DMS53 treated with DMSO at 0.1 percent for 48 hours (cell line): ENCODE measurements at regions not wholly inside any gene's neighbourhood (a gene's known extent, or its start where the extent isn't known, plus 50 kb on each side); places are given as distances from the start of the nearest gene placed in this dataset.

ENCODE experiments used
- DNase-seq: peaks from one replicate; lab custom pipeline; 2025; ENCODE audit not compliant: unreplicated experiment; lab: John Stamatoyannopoulos, UW

- DNase-seq = no peak
Measured at GRCh38 chr16:86037999-86038925, 139.3 kb downstream of the IRF8 start.

DNA sequence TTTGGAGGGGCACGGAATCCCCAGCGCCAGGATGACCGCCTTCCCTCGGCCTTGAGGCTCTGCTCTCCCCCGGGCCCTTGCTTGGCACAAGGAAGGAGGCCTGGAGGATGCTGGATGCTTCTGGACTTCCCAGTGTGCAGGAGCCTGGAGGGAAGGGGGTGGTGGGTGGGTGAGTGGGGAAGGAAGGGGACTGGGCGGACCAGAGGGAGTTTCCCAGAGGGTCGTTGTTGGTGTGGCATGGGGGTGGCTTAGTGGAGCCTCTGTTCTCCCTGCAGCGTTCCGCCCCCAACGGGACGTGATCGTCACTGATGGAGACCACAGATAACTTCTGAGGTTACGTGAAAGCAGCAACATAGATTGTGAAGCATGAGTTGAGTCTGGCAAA lies 140.0 kb downstream of the IRF8 start:
- DNase-seq = no peak

- DNase-seq = no peak
Measured at GRCh38 chr16:86039606-86040005, 140.6 kb downstream of the IRF8 start.

DNA sequence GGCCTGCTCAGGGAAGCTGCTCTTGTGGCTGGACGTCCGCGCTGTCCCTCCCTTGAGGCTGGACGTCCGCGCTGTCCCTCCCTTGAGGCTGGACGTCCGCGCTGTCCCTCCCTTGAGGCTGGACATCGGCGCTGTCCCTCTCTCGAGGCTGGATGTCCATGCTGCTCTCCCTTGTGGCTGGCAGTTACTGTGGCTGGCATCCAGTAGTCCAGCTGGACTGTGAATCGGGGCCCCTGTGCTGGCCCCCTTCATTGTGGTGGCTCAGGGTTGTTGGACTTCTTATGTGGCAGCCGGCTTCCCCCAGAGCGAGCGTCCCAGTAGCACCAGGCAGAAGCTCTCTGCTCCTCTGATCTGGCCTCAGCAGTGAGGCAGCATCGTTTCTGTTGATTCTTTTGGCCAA lies 141.5 kb downstream of the IRF8 start:
- no peak for DNase-seq

- DNase-seq = no peak
Measured at GRCh38 chr16:86041215-86041614, 142.3 kb downstream of the IRF8 start.

- no peak for DNase-seq
Measured at GRCh38 chr16:86041807-86042206, 142.8 kb downstream of the IRF8 start.

GRCh38 chr16:86042393-86042792 lies 143.4 kb downstream of the IRF8 start:
- no peak for DNase-seq

DNA sequence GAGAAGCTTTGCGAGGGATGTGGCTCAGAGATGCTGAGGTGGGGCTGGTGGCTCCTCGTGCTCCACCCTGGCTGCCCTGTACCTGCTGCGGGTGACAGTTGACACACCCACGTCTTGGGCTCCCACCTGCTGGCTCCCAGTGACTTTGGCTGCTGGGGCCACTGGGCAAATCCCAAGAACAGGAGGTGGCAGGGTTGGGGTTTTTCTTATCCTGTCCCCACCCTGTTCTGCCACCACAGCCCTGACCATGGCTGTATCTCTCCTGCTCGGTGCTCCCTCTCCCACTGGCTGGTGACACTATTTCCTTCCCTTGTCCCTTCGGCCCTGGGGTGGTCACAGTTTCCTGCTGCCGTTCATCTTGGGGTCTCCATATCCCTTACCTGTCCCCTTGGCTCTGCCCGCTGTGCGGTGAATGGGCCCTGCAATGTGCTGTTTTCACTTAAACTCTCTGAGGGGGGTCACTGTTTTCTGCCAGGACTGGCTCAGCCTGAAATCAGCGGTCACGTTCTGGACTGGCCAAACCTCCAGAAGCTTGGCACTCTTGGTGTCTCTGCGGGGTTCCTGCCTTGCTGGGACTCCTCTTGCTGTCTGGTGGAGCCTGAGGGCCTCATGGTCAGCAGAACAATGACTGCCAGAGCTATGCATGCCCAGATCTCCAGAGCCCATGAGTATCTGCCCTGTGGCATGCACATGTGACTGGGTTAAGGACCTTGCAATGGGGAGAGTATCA lies 144.2 kb downstream of the IRF8 start:
- DNase-seq = no peak

DNA sequence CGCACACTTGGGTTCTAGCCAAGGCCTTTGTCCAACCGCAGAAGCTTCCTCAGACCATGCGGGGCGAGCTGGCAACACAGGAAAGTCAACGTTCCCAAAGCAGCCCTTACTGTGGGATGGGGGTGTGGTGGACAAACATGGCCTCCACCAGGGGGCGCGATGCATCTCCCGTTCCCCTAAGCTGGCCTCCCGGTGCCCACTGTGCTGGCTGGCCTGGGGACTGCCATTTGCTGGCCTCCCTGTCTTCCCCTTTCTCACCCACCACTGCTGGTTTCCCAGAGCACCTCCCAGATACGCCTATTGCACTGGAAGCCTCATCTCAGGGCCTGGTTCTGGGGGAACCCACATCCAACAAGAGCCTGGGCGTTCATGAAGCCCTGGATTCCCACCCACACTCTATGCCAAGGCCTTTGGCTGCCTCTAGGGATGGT lies 145.3 kb downstream of the IRF8 start:
- no peak for DNase-seq

DNA sequence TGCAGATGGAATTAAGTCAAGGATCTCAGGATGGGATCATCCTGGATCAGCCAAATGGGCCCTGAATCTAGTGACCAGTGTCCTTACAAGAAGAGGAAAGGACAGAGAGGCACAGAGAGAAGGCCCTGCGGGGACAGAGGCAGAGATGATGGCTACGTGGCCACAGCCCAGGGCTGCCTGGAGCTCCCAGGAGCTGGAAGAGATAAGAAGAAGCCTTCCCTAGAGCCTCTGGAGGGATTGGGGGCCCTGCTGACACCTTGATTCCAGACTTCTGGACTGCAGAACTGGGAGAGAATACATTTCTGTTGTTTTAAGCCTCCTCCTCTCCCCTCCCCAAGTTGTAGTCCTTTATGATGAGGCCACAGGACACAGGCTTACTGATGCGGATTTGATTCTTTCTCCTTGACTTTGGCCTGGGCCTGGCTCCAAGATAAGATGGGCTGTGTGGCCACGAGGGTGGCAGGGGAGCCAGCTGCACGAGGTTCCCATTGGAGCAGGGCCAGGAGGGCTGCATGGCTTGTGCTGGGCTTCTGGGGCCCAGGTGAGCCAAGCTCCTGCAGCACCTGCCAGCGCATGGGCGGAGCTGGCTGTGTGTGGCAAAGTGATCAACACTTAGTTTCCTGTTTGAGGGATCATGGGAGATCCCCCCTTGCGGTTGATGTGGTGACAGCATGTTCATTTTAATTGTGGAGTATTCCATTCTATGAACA lies 146.1 kb downstream of the IRF8 start:
- no peak for DNase-seq

- DNase-seq = no peak
Measured at GRCh38 chr16:86045591-86045971, 146.6 kb downstream of the IRF8 start.

DNA sequence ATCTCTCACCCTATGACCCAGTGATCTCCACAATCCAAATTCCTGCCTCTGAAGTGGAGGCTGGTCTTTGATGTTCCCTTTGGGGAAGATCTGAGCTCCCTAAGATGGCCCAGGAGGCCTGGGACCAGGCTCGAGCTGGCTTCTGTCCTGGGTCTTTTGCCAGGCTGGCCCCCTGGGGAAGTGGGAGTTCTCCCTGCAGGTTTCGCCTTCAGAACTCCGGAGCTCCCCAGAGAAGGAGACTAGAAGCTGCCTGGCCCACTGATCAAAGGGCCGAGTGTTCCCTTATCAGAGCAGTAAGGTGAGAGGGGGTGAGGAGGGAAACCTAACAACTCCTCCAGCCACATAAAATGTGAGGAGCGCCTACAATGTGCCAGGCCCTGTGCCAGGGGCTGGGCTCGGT lies 147.1 kb downstream of the IRF8 start:
- no peak for DNase-seq

DNA sequence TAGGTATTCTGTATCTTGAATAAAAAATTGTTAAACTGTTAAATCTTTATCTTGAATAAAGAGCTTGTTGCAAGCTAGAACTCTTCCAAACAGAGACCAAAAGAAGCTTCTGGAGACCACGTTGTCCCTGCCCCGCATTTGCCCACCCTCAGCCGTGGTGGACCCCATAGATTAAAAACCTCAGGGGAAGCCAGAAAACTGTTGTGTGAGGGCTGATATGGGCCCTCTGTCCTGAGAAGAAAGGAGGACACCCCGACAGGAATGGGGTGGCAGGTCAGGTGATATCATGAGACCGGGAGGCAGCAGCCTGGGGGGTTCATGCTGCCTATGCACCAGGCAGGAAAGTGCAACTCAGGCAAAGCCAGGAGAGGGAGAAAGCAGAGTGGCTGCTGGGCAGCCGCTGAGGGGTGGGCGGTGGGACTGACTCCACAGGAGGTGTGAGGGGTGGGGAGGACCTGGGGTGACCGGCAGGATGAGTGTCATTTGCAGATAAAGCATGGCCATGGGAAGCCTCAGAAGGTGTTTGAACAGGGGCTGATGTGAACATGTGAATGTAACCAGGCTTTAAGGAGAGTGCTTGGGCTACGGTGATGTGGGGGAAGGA lies 147.8 kb downstream of the IRF8 start:
- no peak for DNase-seq

DNA sequence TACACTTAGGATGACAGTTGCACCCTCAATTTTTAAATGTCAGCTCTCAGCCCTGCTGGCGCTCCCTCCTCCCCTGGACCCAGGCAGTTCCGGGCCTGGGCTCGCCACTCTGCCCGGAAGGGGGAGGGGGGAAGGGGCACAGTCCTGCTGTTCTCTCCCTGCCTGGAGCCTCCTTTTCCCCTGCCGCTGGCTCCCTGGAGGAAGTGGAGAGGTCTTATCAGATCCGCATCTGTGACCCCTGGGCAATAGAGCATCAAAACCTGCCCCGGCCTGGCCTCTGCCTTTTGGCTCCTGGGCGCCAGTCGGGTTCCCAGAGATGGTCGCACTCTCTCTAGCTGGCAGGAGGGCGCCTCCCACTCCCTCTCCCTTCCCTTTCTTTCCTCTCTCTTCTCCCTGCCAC lies 149.3 kb downstream of the IRF8 start:
- no peak for DNase-seq

DNA sequence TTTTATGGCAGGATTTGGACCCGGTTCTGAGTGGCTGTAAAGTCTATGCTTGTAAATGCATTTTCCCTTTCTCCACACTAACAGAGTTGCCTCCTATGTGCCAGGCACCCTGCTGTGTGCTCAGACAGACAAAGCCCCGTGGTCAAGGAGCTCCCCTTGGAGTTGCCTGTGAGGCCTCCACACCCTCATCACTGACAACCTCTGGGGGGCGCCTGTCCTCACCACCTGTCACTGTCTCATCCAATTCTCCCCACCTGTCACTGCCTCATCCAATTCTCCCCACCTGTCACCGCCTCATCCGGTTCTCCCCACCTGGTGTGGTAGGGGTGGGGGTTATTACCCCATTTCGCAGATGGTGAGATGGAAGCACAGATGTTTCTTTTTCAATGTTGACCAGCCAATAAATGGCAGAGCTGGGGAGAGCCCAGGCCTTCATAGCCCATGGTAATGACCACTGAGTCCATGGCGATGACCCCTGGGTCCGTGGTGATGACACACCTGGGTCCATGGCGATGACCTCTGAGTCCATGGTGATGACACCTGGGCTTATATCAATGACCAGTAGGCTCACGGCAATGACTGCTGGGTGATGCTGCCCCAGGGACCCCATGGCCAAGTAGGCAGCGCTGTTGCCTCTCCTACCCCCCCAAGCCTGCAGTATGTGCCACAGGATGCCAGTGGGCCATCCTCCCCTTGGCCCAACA lies 150.1 kb downstream of the IRF8 start:
- DNase-seq = no peak

DNA sequence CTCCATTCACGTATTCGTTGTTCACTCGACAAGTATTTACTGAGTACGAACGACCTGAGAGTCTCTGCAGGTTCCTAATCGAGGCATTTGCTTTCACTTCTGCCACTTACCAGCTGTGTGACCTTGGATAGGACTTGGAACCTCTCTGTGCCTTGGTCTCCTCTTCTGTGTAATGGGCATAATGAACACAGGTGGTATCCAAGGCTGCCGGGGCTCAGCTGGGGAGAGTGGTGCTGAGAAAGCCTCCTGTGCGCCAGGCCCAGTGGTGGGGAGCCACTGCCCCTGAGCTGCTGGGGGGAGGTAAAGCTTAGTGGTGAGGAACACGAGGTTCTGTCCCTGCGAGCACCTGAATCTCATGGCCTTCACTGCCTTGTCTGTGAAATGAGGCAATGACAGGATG lies 150.7 kb downstream of the IRF8 start:
- DNase-seq = no peak

GRCh38 chr16:86050111-86050510 lies 151.1 kb downstream of the IRF8 start:
- no peak for DNase-seq

GRCh38 chr16:86050591-86051367 lies 151.8 kb downstream of the IRF8 start:
- DNase-seq = no peak

- DNase-seq = no peak
Measured at GRCh38 chr16:86051368-86052114, 152.6 kb downstream of the IRF8 start.
